Breast epithelium (tissue), 4 donors: ENCODE measurements at regions not wholly inside any gene's neighbourhood (a gene's known extent, or its start where the extent isn't known, plus 50 kb on each side); places are given as distances from the start of the nearest gene placed in this dataset.

ENCODE experiments used
- DNase-seq, 2 donors: peaks; one replicate each; pipeline ENCODE4 v3.0.0-alpha.2; 2019; ENCODE audit warnings: low spot score in 2 of 2
- H3K27ac ChIP-seq, 2 donors: fragments of 200-600 bp; sonication (generic) in 1 of 2; one replicate each; pipeline ENCODE4 v1.5.1; 2016 to 2019; ENCODE audit warnings: mild to moderate bottlenecking in 1 of 2
- H3K27me3 ChIP-seq, 2 donors: fragments of 200-600 bp; sonication (generic) in 1 of 2; one replicate each; pipeline versions ENCODE4 v1.5.1 to v1.6.0; 2017 to 2019; ENCODE audit warnings: control low read depth in 1 of 2, mild to moderate bottlenecking in 1 of 2
- H3K36me3 ChIP-seq: fragments of 200-600 bp; one replicate; pipeline ENCODE4 v1.5.1; 2019
- H3K4me1 ChIP-seq, 2 donors: fragments of 200-600 bp; sonication (generic); one replicate each; pipeline ENCODE4 v1.5.1; 2016 to 2019; ENCODE audit warnings: control low read depth in 1 of 2
- H3K4me3 ChIP-seq, 3 donors: fragments of 200-600 bp; sonication (generic); 1 replicate in 2 of 3; 2 replicates in 1 of 3; pipeline ENCODE4 v1.5.1; 2016 to 2019; ENCODE audit warnings: mild to moderate bottlenecking in 3 of 3, moderate library complexity in 2 of 3
- H3K9me3 ChIP-seq, 2 donors: fragments of 200-600 bp; sonication (generic) in 1 of 2; one replicate each; pipeline ENCODE4 v1.5.1; 2016 to 2019; ENCODE audit warnings: control low read depth in 1 of 2
- POLR2A ChIP-seq: fragments of 450-650 bp; IDR thresholded peaks from one replicate; pipeline ENCODE4 v1.6.1; 2016; ENCODE audit warnings: antibody characterized with exemption, mild to moderate bottlenecking, moderate library complexity
- POLR2AphosphoS5 ChIP-seq, 3 donors: sonication (generic); formaldehyde crosslinking; IDR thresholded peaks; one replicate each; pipeline ENCODE4 v1.6.1; 2017; ENCODE audit warnings: antibody characterized with exemption in 3 of 3
- intact Hi-C: fragments of 100-400 bp; cut with DNase I; formaldehyde crosslinking; loops from one replicate; pipeline ENCODE4 v1.15.1; 2023; ENCODE audit warnings: low total_unique reads
- TF ChIP-seq, protein P1 (sequence below), 3 donors: fragments of 450-650 bp; IDR thresholded peaks; one replicate each; pipeline ENCODE4 v1.5.1; 2016 to 2017; ENCODE audit warnings: antibody characterized with exemption in 3 of 3, mild to moderate bottlenecking in 3 of 3, moderate library complexity in 3 of 3

GRCh38 chr15:27702581-27702980 is 396.5 kb downstream of the OCA2 start:
- Histone ChIP-seq H3K4me1 (no peaks in the 10 kb centered on the region), H3K36me3 (no peaks in the 10 kb centered on the region), H3K27ac (no peak overlapping the region), H3K9me3 (peaks cover 0 to 4% of the 10 kb centered on the region in 2 donors), H3K4me3 (no peak overlapping the region), H3K27me3 (peaks cover 0 to 10% of the 10 kb centered on the region in 2 donors)
- no peak for TF ChIP-seq POLR2A
- TF ChIP-seq, protein P1, sequence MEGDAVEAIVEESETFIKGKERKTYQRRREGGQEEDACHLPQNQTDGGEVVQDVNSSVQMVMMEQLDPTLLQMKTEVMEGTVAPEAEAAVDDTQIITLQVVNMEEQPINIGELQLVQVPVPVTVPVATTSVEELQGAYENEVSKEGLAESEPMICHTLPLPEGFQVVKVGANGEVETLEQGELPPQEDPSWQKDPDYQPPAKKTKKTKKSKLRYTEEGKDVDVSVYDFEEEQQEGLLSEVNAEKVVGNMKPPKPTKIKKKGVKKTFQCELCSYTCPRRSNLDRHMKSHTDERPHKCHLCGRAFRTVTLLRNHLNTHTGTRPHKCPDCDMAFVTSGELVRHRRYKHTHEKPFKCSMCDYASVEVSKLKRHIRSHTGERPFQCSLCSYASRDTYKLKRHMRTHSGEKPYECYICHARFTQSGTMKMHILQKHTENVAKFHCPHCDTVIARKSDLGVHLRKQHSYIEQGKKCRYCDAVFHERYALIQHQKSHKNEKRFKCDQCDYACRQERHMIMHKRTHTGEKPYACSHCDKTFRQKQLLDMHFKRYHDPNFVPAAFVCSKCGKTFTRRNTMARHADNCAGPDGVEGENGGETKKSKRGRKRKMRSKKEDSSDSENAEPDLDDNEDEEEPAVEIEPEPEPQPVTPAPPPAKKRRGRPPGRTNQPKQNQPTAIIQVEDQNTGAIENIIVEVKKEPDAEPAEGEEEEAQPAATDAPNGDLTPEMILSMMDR (IDR thresholded peaks at IDR 0.05): no peak
- TF ChIP-seq POLR2AphosphoS5 (IDR thresholded peaks at IDR 0.05): no peak
- DNase-seq: no peak
- intact Hi-C loops: no loop called here

GRCh38 chr15:27701956-27702355 is 397.2 kb downstream of the OCA2 start:
- intact Hi-C loops: no loop called here
- Histone ChIP-seq H3K4me1 (no peaks in the 10 kb centered on the region), H3K36me3 (no peaks in the 10 kb centered on the region), H3K4me3 (no peak overlapping the region), H3K27me3 (peaks cover 0 to 10% of the 10 kb centered on the region in 2 donors), H3K27ac (no peak overlapping the region), H3K9me3 (no peaks in the 10 kb centered on the region)
- no peak for DNase-seq
- TF ChIP-seq, protein P1 (IDR thresholded peaks at IDR 0.05): no peak
- no peak for TF ChIP-seq POLR2A
- TF ChIP-seq POLR2AphosphoS5 (IDR thresholded peaks at IDR 0.05): no peak

- TF ChIP-seq POLR2A (no peak), POLR2AphosphoS5 (IDR thresholded peaks at IDR 0.05) (no peak)
- TF ChIP-seq, protein P1 (IDR thresholded peaks at IDR 0.05): no peak
- intact Hi-C loops: no loop called here
- H3K4me3 ChIP-seq: no peak overlapping the region
- H3K36me3 ChIP-seq: no peaks in the 10 kb centered on the region
- DNase-seq: no peak
- H3K27me3 ChIP-seq: peaks cover 0 to 10% of the 10 kb centered on the region in 2 donors
- H3K4me1 ChIP-seq: no peaks in the 10 kb centered on the region
- H3K9me3 ChIP-seq: no peaks in the 10 kb centered on the region
- H3K27ac ChIP-seq: no peak overlapping the region
Measured at GRCh38 chr15:27701014-27701413, 398.1 kb downstream of the OCA2 start.

DNA sequence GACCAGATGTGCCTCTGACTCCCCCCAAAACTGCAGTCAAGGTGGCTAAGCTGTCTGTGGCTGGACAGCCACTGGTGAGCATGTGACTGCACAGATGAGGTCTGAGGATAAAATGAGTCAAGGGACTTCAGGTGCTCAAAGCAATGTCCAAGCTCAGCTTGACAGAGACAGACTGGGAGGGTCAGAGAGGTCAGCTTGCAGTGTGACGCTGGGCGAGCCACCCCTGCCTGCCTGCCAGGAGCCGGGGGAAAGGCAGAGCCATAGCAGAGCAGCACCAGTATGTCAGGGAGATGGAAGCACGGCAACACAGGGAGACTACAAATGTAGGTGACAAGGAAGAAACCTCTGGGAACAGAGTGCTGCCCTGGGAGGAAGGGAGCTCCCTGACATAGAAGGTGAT is 399.4 kb downstream of the OCA2 start:
- no peaks in the 10 kb centered on the region for H3K36me3 ChIP-seq
- no peaks in the 10 kb centered on the region for H3K9me3 ChIP-seq
- H3K4me3 ChIP-seq: no peak overlapping the region
- TF ChIP-seq POLR2AphosphoS5 (IDR thresholded peaks at IDR 0.05) (no peak), POLR2A (no peak)
- TF ChIP-seq, protein P1 (IDR thresholded peaks at IDR 0.05): no peak
- no peaks in the 10 kb centered on the region for H3K4me1 ChIP-seq
- intact Hi-C loops: no loop called here
- H3K27me3 ChIP-seq: peaks cover 0 to 10% of the 10 kb centered on the region in 2 donors
- no peak for DNase-seq
- H3K27ac ChIP-seq: no peak overlapping the region

DNA sequence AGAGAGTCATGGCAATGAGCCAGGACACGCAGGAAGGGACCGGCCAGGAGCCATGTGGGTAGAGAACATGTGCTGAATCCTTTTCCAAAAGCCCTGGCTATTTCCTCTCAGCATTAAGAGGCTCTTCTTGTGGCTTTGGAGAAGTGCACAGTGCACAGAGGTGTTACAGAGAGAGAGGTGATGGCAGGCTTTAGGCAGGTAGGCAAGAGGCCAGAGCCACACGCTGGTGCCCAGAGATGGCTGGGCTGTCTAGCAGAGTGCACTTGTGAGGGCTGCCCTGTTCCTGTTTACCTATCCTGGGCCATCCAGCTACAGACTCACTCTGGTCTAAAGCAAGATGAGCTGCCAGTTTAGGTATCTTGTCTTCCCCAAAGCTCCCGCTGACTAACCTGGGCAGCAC is 402.6 kb downstream of the OCA2 start:
- Histone ChIP-seq H3K4me1 (no peaks in the 10 kb centered on the region), H3K36me3 (no peaks in the 10 kb centered on the region), H3K9me3 (no peaks in the 10 kb centered on the region), H3K27ac (no peak overlapping the region), H3K27me3 (peaks cover 0 to 2% of the 10 kb centered on the region in 2 donors), H3K4me3 (no peak overlapping the region)
- no peak for TF ChIP-seq POLR2AphosphoS5 (IDR thresholded peaks at IDR 0.05)
- TF ChIP-seq, protein P1 (IDR thresholded peaks at IDR 0.05): no peak
- no peak for TF ChIP-seq POLR2A
- no peak for DNase-seq
- intact Hi-C loops: no loop called here
